ENCODE measurements at regions not wholly inside any gene's neighbourhood (a gene's known extent, or its start where the extent isn't known, plus 50 kb on each side); places are given as distances from the start of the nearest gene placed in this dataset.

DNA sequence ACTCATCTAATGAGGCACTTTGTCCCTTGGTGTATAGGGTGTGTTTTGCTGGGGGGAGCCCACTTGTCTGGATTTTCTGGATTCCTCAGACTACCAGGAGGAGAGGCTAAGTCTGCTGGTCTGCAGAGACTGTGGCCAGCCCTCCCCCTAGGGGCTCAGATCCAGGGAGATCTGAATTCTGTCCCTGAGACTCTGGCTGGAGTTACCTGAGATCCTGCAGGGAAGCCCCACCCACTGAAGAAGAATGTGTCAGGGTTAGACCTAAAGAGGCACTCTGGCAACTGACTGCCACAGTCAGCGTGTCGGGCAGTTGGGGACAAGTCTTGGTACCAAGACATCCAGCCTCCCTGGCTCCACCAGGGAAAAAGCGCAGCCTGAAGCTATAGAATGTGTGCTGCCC is 138.9 kb downstream of the DCAF12L2 start:
- TF ChIP-seq EP300 (IDR thresholded peaks at IDR 0.05), result no peak
- TF ChIP-seq, protein P1, sequence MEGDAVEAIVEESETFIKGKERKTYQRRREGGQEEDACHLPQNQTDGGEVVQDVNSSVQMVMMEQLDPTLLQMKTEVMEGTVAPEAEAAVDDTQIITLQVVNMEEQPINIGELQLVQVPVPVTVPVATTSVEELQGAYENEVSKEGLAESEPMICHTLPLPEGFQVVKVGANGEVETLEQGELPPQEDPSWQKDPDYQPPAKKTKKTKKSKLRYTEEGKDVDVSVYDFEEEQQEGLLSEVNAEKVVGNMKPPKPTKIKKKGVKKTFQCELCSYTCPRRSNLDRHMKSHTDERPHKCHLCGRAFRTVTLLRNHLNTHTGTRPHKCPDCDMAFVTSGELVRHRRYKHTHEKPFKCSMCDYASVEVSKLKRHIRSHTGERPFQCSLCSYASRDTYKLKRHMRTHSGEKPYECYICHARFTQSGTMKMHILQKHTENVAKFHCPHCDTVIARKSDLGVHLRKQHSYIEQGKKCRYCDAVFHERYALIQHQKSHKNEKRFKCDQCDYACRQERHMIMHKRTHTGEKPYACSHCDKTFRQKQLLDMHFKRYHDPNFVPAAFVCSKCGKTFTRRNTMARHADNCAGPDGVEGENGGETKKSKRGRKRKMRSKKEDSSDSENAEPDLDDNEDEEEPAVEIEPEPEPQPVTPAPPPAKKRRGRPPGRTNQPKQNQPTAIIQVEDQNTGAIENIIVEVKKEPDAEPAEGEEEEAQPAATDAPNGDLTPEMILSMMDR (IDR thresholded peaks at IDR 0.05), result no peak

All from ovary (tissue), 3 donors.